CD14-positive monocyte (primary cell): ENCODE measurements at regions not wholly inside any gene's neighbourhood (a gene's known extent, or its start where the extent isn't known, plus 50 kb on each side); places are given as distances from the start of the nearest gene placed in this dataset.
A peak's percentile ranks its signal among the peaks of the same experiment; 100 is the strongest.

Experiments used
- DNase-seq, 3 donors: peaks; one replicate each; pipeline ENCODE4 v3.0.0-alpha.2; 2011 to 2022
- H2AFZ ChIP-seq: 2 replicates; pipeline ENCODE4 v1.6.0; 2012; ENCODE audit warnings: mild to moderate bottlenecking, low read depth, low read length, inconsistent platforms; ENCODE audit not compliant: insufficient read depth, poor library complexity, severe bottlenecking
- H3K27ac ChIP-seq, 2 donors: 1 replicate in 1 of 2; 2 replicates in 1 of 2; pipeline ENCODE4 v1.5.1; 2012 to 2013; ENCODE audit warnings: low read length in 2 of 2, control low read depth in 1 of 2, inconsistent platforms in 1 of 2, low read depth in 1 of 2, mild to moderate bottlenecking in 1 of 2
- H3K27me3 ChIP-seq, 2 donors: one replicate each; pipeline versions ENCODE4 v1.6.0 to v1.6.1; 2011 to 2013; ENCODE audit warnings: low read length in 2 of 2; ENCODE audit not compliant: control insufficient read depth in 2 of 2, insufficient read depth in 2 of 2
- H3K36me3 ChIP-seq, 2 donors: replicated peaks in 1 of 2; 1 replicate in 1 of 2; 2 replicates in 1 of 2; pipeline versions ENCODE4 v1.5.1 to v1.6.1; 2012 to 2013; ENCODE audit warnings: low read length in 2 of 2, control low read depth in 1 of 2, inconsistent platforms in 1 of 2, mild to moderate bottlenecking in 1 of 2; ENCODE audit not compliant: insufficient read depth in 2 of 2, control insufficient read depth in 1 of 2
- H3K4me1 ChIP-seq, 2 donors: 1 replicate in 1 of 2; 2 replicates in 1 of 2; pipeline versions ENCODE4 v1.5.1 to v1.6.1; 2012 to 2013; ENCODE audit warnings: low read length in 2 of 2, control low read depth in 1 of 2, inconsistent platforms in 1 of 2, mild to moderate bottlenecking in 1 of 2, moderate library complexity in 1 of 2; ENCODE audit not compliant: insufficient read depth in 2 of 2, control insufficient read depth in 1 of 2
- H3K4me2 ChIP-seq: replicated peaks from 2 replicates; pipeline ENCODE3; 2012; ENCODE audit warnings: low read length, moderate library complexity, mild to moderate bottlenecking; ENCODE audit not compliant: poor library complexity, severe bottlenecking; ENCODE audit errors: extremely low read depth
- H3K4me3 ChIP-seq, 3 experiments: fragments of 200-600 bp in 1 of 3; sonication (generic) in 1 of 3; replicated peaks in 1 of 3; 1 replicate in 2 of 3; 2 replicates in 1 of 3; pipeline ENCODE4 v1.5.1; 2011 to 2013; ENCODE audit warnings: low read length in 3 of 3, mild to moderate bottlenecking in 3 of 3, control low read depth in 2 of 3, low read depth in 2 of 3, inconsistent platforms in 1 of 3, moderate library complexity in 1 of 3
- H3K79me2 ChIP-seq: 2 replicates; pipeline ENCODE4 v1.6.0; 2012; ENCODE audit warnings: mild to moderate bottlenecking, control low read depth, inconsistent platforms, low read length, moderate library complexity; ENCODE audit not compliant: insufficient read depth
- H3K9ac ChIP-seq: 2 replicates; pipeline ENCODE4 v1.6.0; 2017; ENCODE audit warnings: low read length, mild to moderate bottlenecking; ENCODE audit not compliant: insufficient read depth, poor library complexity, severe bottlenecking
- H3K9me3 ChIP-seq, 2 donors: replicated peaks in 1 of 2; 1 replicate in 1 of 2; 2 replicates in 1 of 2; pipeline versions ENCODE4 v1.5.1 to v1.6.1; 2012 to 2013; ENCODE audit warnings: low read length in 2 of 2, control low read depth in 1 of 2; ENCODE audit not compliant: control insufficient read depth in 1 of 2, insufficient read depth in 1 of 2
- H4K20me1 ChIP-seq: 2 replicates; pipeline ENCODE4 v1.6.0; 2012; ENCODE audit warnings: mild to moderate bottlenecking, low read length, control low read depth, moderate library complexity; ENCODE audit not compliant: insufficient read depth
- H3K27ac Mint-ChIP-seq, 7 donors: one replicate each; pipeline ENCODE4 v1.8.0; 2020; ENCODE audit warnings: mild to moderate bottlenecking in 7 of 7, mixed read lengths in 7 of 7, moderate library complexity in 6 of 7, inconsistent platforms in 2 of 7
- H3K27me3 Mint-ChIP-seq, 3 donors: one replicate each; pipeline ENCODE4 v1.8.0; 2021 to 2022; ENCODE audit warnings: low read depth in 3 of 3, mild to moderate bottlenecking in 3 of 3, mixed read lengths in 3 of 3, moderate library complexity in 3 of 3, inconsistent platforms in 1 of 3
- H3K36me3 Mint-ChIP-seq, 2 donors: one replicate each; pipeline ENCODE4 v1.8.0; 2020; ENCODE audit warnings: mixed read lengths in 2 of 2, inconsistent platforms in 1 of 2, mild to moderate bottlenecking in 1 of 2
- H3K4me1 Mint-ChIP-seq: one replicate; pipeline ENCODE4 v1.8.0; 2020; ENCODE audit warnings: mild to moderate bottlenecking, mixed read lengths
- H3K4me3 Mint-ChIP-seq, 2 donors: one replicate each; pipeline ENCODE4 v1.8.0; 2020; ENCODE audit warnings: mild to moderate bottlenecking in 2 of 2, mixed read lengths in 2 of 2, moderate library complexity in 1 of 2
- H3K9me3 Mint-ChIP-seq, 7 donors: one replicate each; pipeline ENCODE4 v1.8.0; 2020 to 2022; ENCODE audit warnings: mixed read lengths in 7 of 7, mild to moderate bottlenecking in 6 of 7, moderate library complexity in 6 of 7, inconsistent platforms in 2 of 7
- WGBS: methylation state at CpG from one replicate; pipeline ENCODE4 v1.1.5; 2013; ENCODE audit warnings: missing lambda C conversion rate; ENCODE audit not compliant: insufficient coverage; 5-methylcytosine and 5-hydroxymethylcytosine counted together
- intact Hi-C, 2 donors: fragments of 100-400 bp; cut with micrococcal nuclease; formaldehyde crosslinking; loops; one replicate each; pipeline versions ENCODE4 v1.15.0 to v1.15.1; 2023
- TF ChIP-seq, protein P1 (sequence below): fragments of 200-600 bp; IDR thresholded peaks from one replicate; pipeline ENCODE4 v1.8.0; 2022; ENCODE audit warnings: antibody characterized with exemption, mild to moderate bottlenecking

- Mint-ChIP-seq H3K27ac (peak overlapping the region; percentile 85 to 96 (median 93)), H3K36me3 (no peaks in the 10 kb centered on the region), H3K4me1 (peaks cover 60% of the 10 kb centered on the region), H3K27me3 (no peaks in the 10 kb centered on the region), H3K4me3 (no peak overlapping the region), H3K9me3 (peaks cover 0 to 2% (median 0%) of the 10 kb centered on the region in 7 donors)
- intact Hi-C loops: no loop called here
- Histone ChIP-seq H4K20me1 (no peaks in the 10 kb centered on the region), H3K79me2 (peaks cover 16% of the 10 kb centered on the region), H3K36me3 (no peaks in the 10 kb centered on the region), H3K9me3 (no peaks in the 10 kb centered on the region), H2AFZ (peak overlapping the region; percentile 7), H3K9ac (no peak overlapping the region), H3K4me1 (peaks cover 76 to 86% of the 10 kb centered on the region in 2 donors), H3K4me2 (no peak overlapping the region), H3K4me3 (peak overlapping the region in 1 of 3 experiments; percentile 36), H3K27ac (peak overlapping the region; percentile 71 to 74), H3K27me3 (no peaks in the 10 kb centered on the region)
- WGBS: no CpG with 5 or more reads among the region's 1 CpG
- TF ChIP-seq, protein P1, sequence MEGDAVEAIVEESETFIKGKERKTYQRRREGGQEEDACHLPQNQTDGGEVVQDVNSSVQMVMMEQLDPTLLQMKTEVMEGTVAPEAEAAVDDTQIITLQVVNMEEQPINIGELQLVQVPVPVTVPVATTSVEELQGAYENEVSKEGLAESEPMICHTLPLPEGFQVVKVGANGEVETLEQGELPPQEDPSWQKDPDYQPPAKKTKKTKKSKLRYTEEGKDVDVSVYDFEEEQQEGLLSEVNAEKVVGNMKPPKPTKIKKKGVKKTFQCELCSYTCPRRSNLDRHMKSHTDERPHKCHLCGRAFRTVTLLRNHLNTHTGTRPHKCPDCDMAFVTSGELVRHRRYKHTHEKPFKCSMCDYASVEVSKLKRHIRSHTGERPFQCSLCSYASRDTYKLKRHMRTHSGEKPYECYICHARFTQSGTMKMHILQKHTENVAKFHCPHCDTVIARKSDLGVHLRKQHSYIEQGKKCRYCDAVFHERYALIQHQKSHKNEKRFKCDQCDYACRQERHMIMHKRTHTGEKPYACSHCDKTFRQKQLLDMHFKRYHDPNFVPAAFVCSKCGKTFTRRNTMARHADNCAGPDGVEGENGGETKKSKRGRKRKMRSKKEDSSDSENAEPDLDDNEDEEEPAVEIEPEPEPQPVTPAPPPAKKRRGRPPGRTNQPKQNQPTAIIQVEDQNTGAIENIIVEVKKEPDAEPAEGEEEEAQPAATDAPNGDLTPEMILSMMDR: no peak
- DNase-seq: no peak
These were observed 68.8 kb upstream of the ARID1A start for GRCh38 chr1:26626994-26627393.

GRCh38 chr1:26627954-26628353, 67.9 kb upstream of the ARID1A start:
- H3K9me3 Mint-ChIP-seq: peaks cover 0 to 2% (median 0%) of the 10 kb centered on the region in 7 donors
- H3K9ac ChIP-seq: peak overlapping the region; percentile 27
- H3K27me3 Mint-ChIP-seq: no peaks in the 10 kb centered on the region
- H3K27ac Mint-ChIP-seq: peak overlapping the region; percentile 85 to 96 (median 95)
- H3K9me3 ChIP-seq: no peaks in the 10 kb centered on the region
- H3K79me2 ChIP-seq: peaks cover 16% of the 10 kb centered on the region
- H3K4me1 ChIP-seq: peaks cover 82 to 85% of the 10 kb centered on the region in 2 donors
- 0% methylated on average over 1 of the region's 3 CpGs for WGBS
- TF ChIP-seq, protein P1: no peak
- no peaks in the 10 kb centered on the region for H4K20me1 ChIP-seq
- no peak overlapping the region for H2AFZ ChIP-seq
- peak overlapping the region in 1 of 3 experiments; percentile 36 for H3K4me3 ChIP-seq
- DNase-seq: peak; percentile 68 to 91 (median 79)
- intact Hi-C loops: no loop called here
- H3K27ac ChIP-seq: peak overlapping the region; percentile 74 to 76
- peak overlapping the region; percentile 53 for H3K4me2 ChIP-seq
- peak overlapping the region in 1 of 2 donors; percentile 75 for H3K4me3 Mint-ChIP-seq
- no peaks in the 10 kb centered on the region for H3K36me3 ChIP-seq
- no peaks in the 10 kb centered on the region for H3K27me3 ChIP-seq
- H3K4me1 Mint-ChIP-seq: peaks cover 66% of the 10 kb centered on the region
- no peaks in the 10 kb centered on the region for H3K36me3 Mint-ChIP-seq
